A549 (cell line): ENCODE measurements at regions not wholly inside any gene's neighbourhood (a gene's known extent, or its start where the extent isn't known, plus 50 kb on each side); places are given as distances from the start of the nearest gene placed in this dataset.

Experiments used
- BHLHE40 ChIP-seq: IDR thresholded peaks from 2 replicates; pipeline ENCODE4 v1.6.1; 2012; ENCODE audit warnings: low read depth, low read length, inconsistent platforms
- EP300 ChIP-seq, 2 experiments: fragments of >200 bp; sonication (Bioruptor Twin); formaldehyde crosslinking; IDR thresholded peaks; 2 replicates in 1 of 2; 3 replicates in 1 of 2; pipeline ENCODE4 v1.6.1; 2016 to 2017
- ESRRA ChIP-seq: fragments of 150-350 bp; IDR thresholded peaks from 2 replicates; pipeline ENCODE4 v1.6.1; 2014; ENCODE audit warnings: mild to moderate bottlenecking, low read length, borderline replicate concordance
- POLR2A ChIP-seq: IDR thresholded peaks from 2 replicates; pipeline ENCODE4 v1.6.1; 2012; ENCODE audit warnings: mild to moderate bottlenecking, low read length
- RCOR1 ChIP-seq: fragments of 150-350 bp; IDR thresholded peaks from 2 replicates; pipeline ENCODE4 v1.6.1; 2014; ENCODE audit warnings: antibody characterized with exemption, low read length, low read depth
- TF ChIP-seq, protein P1 (sequence below): fragments of >200 bp; sonication (Bioruptor Twin); formaldehyde crosslinking; IDR thresholded peaks from 3 replicates; pipeline ENCODE4 v1.5.1; 2016

- TF ChIP-seq BHLHE40 = no peak
- TF ChIP-seq POLR2A = no peak
- no peak for TF ChIP-seq EP300 (IDR thresholded peaks at IDR 0.05)
- TF ChIP-seq ESRRA = no peak
- TF ChIP-seq RCOR1 = no peak
- TF ChIP-seq, protein P1, sequence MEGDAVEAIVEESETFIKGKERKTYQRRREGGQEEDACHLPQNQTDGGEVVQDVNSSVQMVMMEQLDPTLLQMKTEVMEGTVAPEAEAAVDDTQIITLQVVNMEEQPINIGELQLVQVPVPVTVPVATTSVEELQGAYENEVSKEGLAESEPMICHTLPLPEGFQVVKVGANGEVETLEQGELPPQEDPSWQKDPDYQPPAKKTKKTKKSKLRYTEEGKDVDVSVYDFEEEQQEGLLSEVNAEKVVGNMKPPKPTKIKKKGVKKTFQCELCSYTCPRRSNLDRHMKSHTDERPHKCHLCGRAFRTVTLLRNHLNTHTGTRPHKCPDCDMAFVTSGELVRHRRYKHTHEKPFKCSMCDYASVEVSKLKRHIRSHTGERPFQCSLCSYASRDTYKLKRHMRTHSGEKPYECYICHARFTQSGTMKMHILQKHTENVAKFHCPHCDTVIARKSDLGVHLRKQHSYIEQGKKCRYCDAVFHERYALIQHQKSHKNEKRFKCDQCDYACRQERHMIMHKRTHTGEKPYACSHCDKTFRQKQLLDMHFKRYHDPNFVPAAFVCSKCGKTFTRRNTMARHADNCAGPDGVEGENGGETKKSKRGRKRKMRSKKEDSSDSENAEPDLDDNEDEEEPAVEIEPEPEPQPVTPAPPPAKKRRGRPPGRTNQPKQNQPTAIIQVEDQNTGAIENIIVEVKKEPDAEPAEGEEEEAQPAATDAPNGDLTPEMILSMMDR = no peak
Observed at GRCh38 chr14:101024686-101025085, 121.2 kb upstream of the RTL1 start.
